Sigmoid colon (tissue), 6 donors: ENCODE measurements at regions not wholly inside any gene's neighbourhood (a gene's known extent, or its start where the extent isn't known, plus 50 kb on each side); places are given as distances from the start of the nearest gene placed in this dataset.
A peak's percentile ranks its signal among the peaks of the same experiment; 100 is the strongest.

Experiments used
- DNase-seq: peaks from one replicate; pipeline ENCODE4 v3.0.0-alpha.2; 2019
- H3K27ac ChIP-seq, 4 donors: fragments of 200-600 bp; sonication (generic); one replicate each; pipeline ENCODE4 v1.5.1; 2016 to 2019; ENCODE audit warnings: mild to moderate bottlenecking in 1 of 4
- H3K27me3 ChIP-seq, 3 donors: fragments of 200-600 bp; sonication (generic); one replicate each; pipeline ENCODE4 v1.5.1; 2019; ENCODE audit warnings: mild to moderate bottlenecking in 1 of 3
- H3K36me3 ChIP-seq, 4 donors: fragments of 200-600 bp; sonication (generic); one replicate each; pipeline ENCODE4 v1.5.1; 2016 to 2019
- H3K4me1 ChIP-seq, 4 donors: fragments of 200-600 bp; sonication (generic); one replicate each; pipeline ENCODE4 v1.5.1; 2017 to 2019
- H3K4me3 ChIP-seq, 4 donors: fragments of 200-600 bp; sonication (generic); one replicate each; pipeline ENCODE4 v1.5.1; 2017 to 2019; ENCODE audit warnings: mild to moderate bottlenecking in 2 of 4, moderate library complexity in 1 of 4
- H3K9me3 ChIP-seq, 4 donors: fragments of 200-600 bp in 3 of 4; sonication (generic) in 3 of 4; one replicate each; pipeline versions ENCODE4 v1.5.1 to v1.6.1; 2013 to 2019
- CTCF ChIP-seq, 4 experiments: fragments of 450-650 bp in 3 of 4; fragments of 200-600 bp in 1 of 4; IDR thresholded peaks; one replicate each; pipeline ENCODE4 v1.5.1; 2016 to 2019; ENCODE audit warnings: antibody characterized with exemption in 4 of 4, mild to moderate bottlenecking in 3 of 4, moderate library complexity in 2 of 4
- EP300 ChIP-seq, 4 donors: sonication (generic); formaldehyde crosslinking; IDR thresholded peaks; one replicate each; pipeline ENCODE4 v1.6.1; 2017; ENCODE audit warnings: antibody characterized with exemption in 4 of 4
- POLR2A ChIP-seq, 2 donors: fragments of 450-650 bp; IDR thresholded peaks; one replicate each; pipeline ENCODE4 v1.6.1; 2016; ENCODE audit warnings: antibody characterized with exemption in 2 of 2, mild to moderate bottlenecking in 2 of 2, moderate library complexity in 2 of 2
- POLR2AphosphoS5 ChIP-seq, 4 donors: sonication (generic); formaldehyde crosslinking; IDR thresholded peaks; one replicate each; pipeline ENCODE4 v1.6.1; 2017; ENCODE audit warnings: antibody characterized with exemption in 4 of 4
- WGBS, 2 donors: extraction: QIAGEN DNeasy Blood & Tissue Kit; methylation state at CpG; one replicate each; pipeline ENCODE4 v1.1.7; 2013; 5-methylcytosine and 5-hydroxymethylcytosine counted together
- intact Hi-C: fragments of 100-400 bp; cut with DNase I; formaldehyde crosslinking; loops from one replicate; pipeline ENCODE4 v1.15.1; 2023
- donor health status: healthy with polysubstance abuse.
- donor health status: healthy.

- Histone ChIP-seq H3K27me3 (no peaks in the 10 kb centered on the region), H3K4me1 (no peaks in the 10 kb centered on the region), H3K36me3 (no peaks in the 10 kb centered on the region), H3K4me3 (no peak overlapping the region), H3K27ac (no peak overlapping the region), H3K9me3 (no peaks in the 10 kb centered on the region)
- no peak for TF ChIP-seq EP300 (IDR thresholded peaks at IDR 0.05)
- no peak for TF ChIP-seq POLR2A (IDR thresholded peaks at IDR 0.05)
- no peak for TF ChIP-seq POLR2AphosphoS5 (IDR thresholded peaks at IDR 0.05)
- no peak for TF ChIP-seq CTCF (IDR thresholded peaks at IDR 0.05)
- intact Hi-C loops = no loop called here
- peak; percentile 44 for DNase-seq
- WGBS, 2 donors = 87 to 89% methylated on average over 14 of the region's 14 CpGs
Measured at GRCh38 chr2:9714630-9715214, 83.9 kb upstream of the YWHAQ start.

GRCh38 chr2:9715238-9715637 is 84.4 kb upstream of the YWHAQ start:
- WGBS, 2 donors = 85 to 88% methylated on average over 6 of the region's 6 CpGs

GRCh38 chr2:9717886-9718451 is 87.2 kb upstream of the YWHAQ start:
- Histone ChIP-seq H3K27me3 (no peaks in the 10 kb centered on the region), H3K27ac (no peak overlapping the region), H3K4me1 (no peaks in the 10 kb centered on the region), H3K9me3 (no peaks in the 10 kb centered on the region), H3K36me3 (no peaks in the 10 kb centered on the region), H3K4me3 (no peak overlapping the region)
- WGBS, 2 donors = 91 to 92% methylated on average over 7 of the region's 7 CpGs
- no peak for TF ChIP-seq EP300 (IDR thresholded peaks at IDR 0.05)
- TF ChIP-seq POLR2AphosphoS5 (IDR thresholded peaks at IDR 0.05) = no peak
- TF ChIP-seq POLR2A (IDR thresholded peaks at IDR 0.05) = no peak
- no peak for TF ChIP-seq CTCF (IDR thresholded peaks at IDR 0.05)
- DNase-seq = no peak
- intact Hi-C loops = no loop called here

More at GRCh38 chr2:9715238-9715637, 84.4 kb upstream of the YWHAQ start:
- TF ChIP-seq EP300 (IDR thresholded peaks at IDR 0.05) (no peak), CTCF (IDR thresholded peaks at IDR 0.05) (no peak), POLR2AphosphoS5 (IDR thresholded peaks at IDR 0.05) (no peak), POLR2A (IDR thresholded peaks at IDR 0.05) (no peak)
- peak; percentile 4 for DNase-seq
- no peaks in the 10 kb centered on the region for H3K27me3 ChIP-seq
- no peaks in the 10 kb centered on the region for H3K4me1 ChIP-seq
- no peak overlapping the region for H3K4me3 ChIP-seq
- H3K27ac ChIP-seq = no peak overlapping the region
- intact Hi-C loops = no loop called here
- no peaks in the 10 kb centered on the region for H3K36me3 ChIP-seq
- no peaks in the 10 kb centered on the region for H3K9me3 ChIP-seq

- Histone ChIP-seq H3K36me3 (no peaks in the 10 kb centered on the region), H3K4me3 (no peak overlapping the region), H3K27me3 (no peaks in the 10 kb centered on the region), H3K27ac (no peak overlapping the region), H3K4me1 (no peaks in the 10 kb centered on the region), H3K9me3 (no peaks in the 10 kb centered on the region)
- no peak for DNase-seq
- WGBS, 2 donors = 92 to 93% methylated on average over 9 of the region's 9 CpGs
- intact Hi-C loops = no loop called here
- TF ChIP-seq EP300 (IDR thresholded peaks at IDR 0.05) = no peak
- no peak for TF ChIP-seq POLR2AphosphoS5 (IDR thresholded peaks at IDR 0.05)
- TF ChIP-seq CTCF (IDR thresholded peaks at IDR 0.05) = no peak
- no peak for TF ChIP-seq POLR2A (IDR thresholded peaks at IDR 0.05)
Measured at GRCh38 chr2:9720352-9721093, 89.7 kb upstream of the YWHAQ start.
